ENCODE measurements at regions not wholly inside any gene's neighbourhood (a gene's known extent, or its start where the extent isn't known, plus 50 kb on each side); places are given as distances from the start of the nearest gene placed in this dataset.

GRCh38 chr15:62726461-62726860, 316.1 kb upstream of the TPM1 start:
- CTCF ChIA-PET, result interaction anchor here (3.2 kb wide), 1 partner anchor 15 kb away, joined by 12 read pairs; no protein-coding TSS in a partner anchor
- Histone ChIP-seq H3K27me3 (ENCODE audit: control insufficient read depth, insufficient read depth, low read length) (no peaks in the 10 kb centered on the region), H3K27ac (ENCODE audit: low read depth, low read length) (no peak overlapping the region), H3K9me3 (ENCODE audit: control insufficient read depth, insufficient read depth, low read length) (no peaks in the 10 kb centered on the region; the same call in 1 of the 2 replicates), H3K4me3 (ENCODE audit: low read depth, low read length) (no peak overlapping the region)
- POLR2A ChIA-PET, result no interaction called here
- TF ChIP-seq, protein P1, sequence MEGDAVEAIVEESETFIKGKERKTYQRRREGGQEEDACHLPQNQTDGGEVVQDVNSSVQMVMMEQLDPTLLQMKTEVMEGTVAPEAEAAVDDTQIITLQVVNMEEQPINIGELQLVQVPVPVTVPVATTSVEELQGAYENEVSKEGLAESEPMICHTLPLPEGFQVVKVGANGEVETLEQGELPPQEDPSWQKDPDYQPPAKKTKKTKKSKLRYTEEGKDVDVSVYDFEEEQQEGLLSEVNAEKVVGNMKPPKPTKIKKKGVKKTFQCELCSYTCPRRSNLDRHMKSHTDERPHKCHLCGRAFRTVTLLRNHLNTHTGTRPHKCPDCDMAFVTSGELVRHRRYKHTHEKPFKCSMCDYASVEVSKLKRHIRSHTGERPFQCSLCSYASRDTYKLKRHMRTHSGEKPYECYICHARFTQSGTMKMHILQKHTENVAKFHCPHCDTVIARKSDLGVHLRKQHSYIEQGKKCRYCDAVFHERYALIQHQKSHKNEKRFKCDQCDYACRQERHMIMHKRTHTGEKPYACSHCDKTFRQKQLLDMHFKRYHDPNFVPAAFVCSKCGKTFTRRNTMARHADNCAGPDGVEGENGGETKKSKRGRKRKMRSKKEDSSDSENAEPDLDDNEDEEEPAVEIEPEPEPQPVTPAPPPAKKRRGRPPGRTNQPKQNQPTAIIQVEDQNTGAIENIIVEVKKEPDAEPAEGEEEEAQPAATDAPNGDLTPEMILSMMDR (IDR thresholded peaks at IDR 0.05; ENCODE audit: low read depth, low read length), result no peak
- no peak for DNase-seq (ENCODE audit: low read depth, low spot score)

DNA sequence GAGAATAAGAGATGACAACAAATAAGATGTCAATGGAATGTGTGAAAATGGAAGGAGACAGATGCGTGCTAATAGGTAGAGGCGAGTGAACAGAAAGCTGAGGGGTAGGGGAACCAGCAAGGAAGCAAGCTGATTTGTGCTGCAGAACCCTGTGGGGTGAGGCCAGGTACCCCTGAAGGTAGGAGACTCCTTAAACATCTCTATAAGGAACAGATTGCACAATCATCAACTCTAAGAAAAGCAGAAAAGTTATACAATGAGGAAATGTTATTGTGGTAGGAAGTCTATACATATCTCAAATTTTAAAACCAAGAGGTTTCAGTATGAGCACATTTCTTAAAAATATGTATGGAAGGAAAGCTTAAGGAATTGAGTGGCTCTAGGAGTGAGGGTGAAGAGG, 315.0 kb upstream of the TPM1 start:
- TF ChIP-seq, protein P1 (IDR thresholded peaks at IDR 0.05; ENCODE audit: low read depth, low read length), result no peak
- no peak overlapping the region for H3K27ac ChIP-seq (ENCODE audit: low read depth, low read length)
- no peaks in the 10 kb centered on the region for H3K9me3 ChIP-seq (ENCODE audit: control insufficient read depth, insufficient read depth, low read length)
- no peaks in the 10 kb centered on the region for H3K27me3 ChIP-seq (ENCODE audit: control insufficient read depth, insufficient read depth, low read length)
- POLR2A ChIA-PET, result no interaction called here
- CTCF ChIA-PET, result interaction anchor here (3.2 kb wide), 1 partner anchor 14 kb away, joined by 12 read pairs; no protein-coding TSS in a partner anchor
- no peak for DNase-seq (ENCODE audit: low read depth, low spot score)
- no peak overlapping the region for H3K4me3 ChIP-seq (ENCODE audit: low read depth, low read length)

DNA sequence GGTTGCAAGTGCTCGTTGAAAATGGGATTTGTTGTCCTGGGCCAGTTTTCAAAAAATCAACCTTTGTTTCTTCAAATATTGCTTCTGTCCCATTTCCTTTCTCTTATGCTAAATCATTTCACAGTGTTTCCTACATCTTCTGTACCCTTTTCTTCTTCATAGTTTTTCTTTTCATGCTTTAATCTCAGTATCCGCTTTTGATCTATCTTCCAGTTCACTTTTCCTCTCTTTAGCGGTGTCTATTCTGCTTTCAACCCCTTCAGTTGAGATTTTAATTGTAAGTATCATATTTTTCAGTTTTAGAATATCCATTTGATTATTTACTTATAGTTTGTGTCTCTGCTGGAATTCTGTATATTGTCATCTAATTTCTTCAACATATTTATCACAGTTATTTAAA, 311.7 kb upstream of the TPM1 start:
- DNase-seq (ENCODE audit: low read depth, low spot score), result no peak
- TF ChIP-seq, protein P1 (IDR thresholded peaks at IDR 0.05; ENCODE audit: low read depth, low read length), result no peak
- no peak overlapping the region for H3K27ac ChIP-seq (ENCODE audit: low read depth, low read length)
- POLR2A ChIA-PET, result no interaction called here
- no peaks in the 10 kb centered on the region for H3K9me3 ChIP-seq (ENCODE audit: control insufficient read depth, insufficient read depth, low read length)
- no peaks in the 10 kb centered on the region for H3K27me3 ChIP-seq (ENCODE audit: control insufficient read depth, insufficient read depth, low read length)
- H3K4me3 ChIP-seq (ENCODE audit: low read depth, low read length), result no peak overlapping the region
- CTCF ChIA-PET, result interaction anchor here (2.9 kb wide), 1 partner anchor 11 kb away, joined by 16 read pairs; no protein-coding TSS in a partner anchor

DNA sequence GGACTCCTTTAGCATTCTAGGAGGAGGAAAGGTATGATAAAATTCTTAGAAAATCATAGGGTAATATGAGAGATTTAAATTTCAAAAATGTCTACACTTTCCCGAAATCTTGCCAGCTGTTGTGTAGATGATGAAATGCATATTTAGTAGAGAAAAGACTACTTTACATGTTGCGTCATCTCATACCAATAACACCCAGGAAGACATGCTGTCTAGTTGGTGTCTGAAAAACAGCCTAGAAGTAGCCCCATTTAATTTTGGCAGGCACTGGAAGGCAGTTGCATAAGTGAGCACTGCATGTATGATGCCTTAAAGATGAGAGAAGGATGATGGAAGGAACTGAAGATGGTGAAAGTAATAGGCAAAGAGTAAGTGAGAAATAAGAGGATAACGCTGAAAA, 310.5 kb upstream of the TPM1 start:
- TF ChIP-seq, protein P1 (IDR thresholded peaks at IDR 0.05; ENCODE audit: low read depth, low read length), result no peak
- ChIA-PET CTCF (interaction anchor here (2.9 kb wide), 1 partner anchor 10 kb away, joined by 16 read pairs; no protein-coding TSS in a partner anchor), POLR2A (no interaction called here)
- Histone ChIP-seq H3K9me3 (ENCODE audit: control insufficient read depth, insufficient read depth, low read length) (no peaks in the 10 kb centered on the region; the same call in 1 of the 2 replicates), H3K27ac (ENCODE audit: low read depth, low read length) (no peak overlapping the region), H3K27me3 (ENCODE audit: control insufficient read depth, insufficient read depth, low read length) (no peaks in the 10 kb centered on the region), H3K4me3 (ENCODE audit: low read depth, low read length) (no peak overlapping the region)
- no peak for DNase-seq (ENCODE audit: low read depth, low spot score)

DNA sequence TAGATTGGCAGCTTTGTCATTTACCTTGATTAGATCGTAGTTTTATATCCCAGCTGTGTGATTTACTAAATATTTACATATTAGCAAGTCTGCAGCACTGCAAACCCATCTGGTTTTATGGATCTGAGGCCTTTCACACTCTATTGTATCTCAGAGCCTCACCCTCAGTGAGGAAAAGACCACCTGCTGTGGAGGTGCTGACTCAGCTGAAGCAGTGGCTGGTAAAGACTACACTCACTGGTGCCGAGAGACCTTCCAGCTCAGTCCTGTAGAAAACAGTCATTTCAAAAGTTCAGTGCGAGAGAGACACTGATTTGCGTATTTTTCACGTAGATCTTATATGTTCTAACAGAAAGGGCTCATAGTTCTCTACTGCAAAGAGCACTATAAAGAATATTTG, 307.8 kb upstream of the TPM1 start:
- CTCF ChIA-PET, result interaction anchor here (0.8 kb wide), 1 partner anchor 10 kb away, joined by 3 read pairs; no protein-coding TSS in a partner anchor

More for the DNA sequence above, 307.8 kb upstream of the TPM1 start:
- Histone ChIP-seq H3K4me3 (ENCODE audit: low read depth, low read length) (no peak overlapping the region), H3K27me3 (ENCODE audit: control insufficient read depth, insufficient read depth, low read length) (no peaks in the 10 kb centered on the region), H3K9me3 (ENCODE audit: control insufficient read depth, insufficient read depth, low read length) (no peaks in the 10 kb centered on the region; the same call in 1 of the 2 replicates), H3K27ac (ENCODE audit: low read depth, low read length) (no peak overlapping the region)
- POLR2A ChIA-PET, result no interaction called here
- TF ChIP-seq, protein P1 (IDR thresholded peaks at IDR 0.05; ENCODE audit: low read depth, low read length), result no peak
- DNase-seq (ENCODE audit: low read depth, low spot score), result no peak

Measured in AG04450 (cell line).